OCI-LY1 (cell line): ENCODE measurements at regions not wholly inside any gene's neighbourhood (a gene's known extent, or its start where the extent isn't known, plus 50 kb on each side); places are given as distances from the start of the nearest gene placed in this dataset.

ENCODE experiments used
- EZH2 ChIP-seq: fragments of 200-600 bp; sonication (generic), shearing (Covaris generic); IDR thresholded peaks from 2 replicates; pipeline ENCODE4 v1.8.0; 2017; ENCODE audit warnings: borderline replicate concordance, mixed run types, mild to moderate bottlenecking, antibody characterized with exemption, low read length, moderate library complexity, mixed read lengths
- TF ChIP-seq, protein P1 (sequence below): fragments of 200-600 bp; sonication (generic), shearing (Covaris generic); IDR thresholded peaks from 2 replicates; pipeline ENCODE4 v1.5.1; 2017; ENCODE audit warnings: mild to moderate bottlenecking, antibody characterized with exemption, low read length, moderate library complexity, mixed read lengths

DNA sequence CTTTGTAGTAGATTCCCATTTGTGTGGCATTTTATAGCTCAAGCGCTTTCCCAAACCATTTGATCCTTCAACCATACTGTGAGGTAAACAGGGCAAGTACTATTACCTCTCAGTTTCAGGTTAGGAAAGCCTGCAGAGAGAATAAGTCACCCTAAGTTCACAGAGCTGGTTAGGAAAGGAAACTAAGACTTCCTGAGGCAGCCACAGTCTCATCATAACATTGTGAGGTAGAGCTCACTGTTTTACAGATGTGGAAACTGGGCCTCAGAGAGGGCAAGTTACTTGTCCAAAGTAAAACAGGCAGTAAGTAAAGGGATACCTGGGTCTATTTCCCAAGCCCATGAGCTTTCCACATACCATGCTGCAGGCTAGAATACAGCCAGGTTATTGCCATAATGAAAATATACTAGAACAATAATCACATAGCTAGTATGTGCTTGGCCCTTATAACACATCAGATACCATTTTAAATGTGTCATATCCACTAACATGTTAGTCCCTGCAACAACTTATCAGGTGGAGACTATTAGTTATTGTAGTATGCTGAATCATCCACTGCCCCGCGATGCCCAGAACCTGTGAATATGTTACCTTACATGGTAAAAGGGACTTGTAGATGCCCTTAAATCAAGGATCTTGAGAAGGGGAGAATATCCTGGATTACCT lies 150.9 kb upstream of the GRIP1 start:
- TF ChIP-seq, protein P1, sequence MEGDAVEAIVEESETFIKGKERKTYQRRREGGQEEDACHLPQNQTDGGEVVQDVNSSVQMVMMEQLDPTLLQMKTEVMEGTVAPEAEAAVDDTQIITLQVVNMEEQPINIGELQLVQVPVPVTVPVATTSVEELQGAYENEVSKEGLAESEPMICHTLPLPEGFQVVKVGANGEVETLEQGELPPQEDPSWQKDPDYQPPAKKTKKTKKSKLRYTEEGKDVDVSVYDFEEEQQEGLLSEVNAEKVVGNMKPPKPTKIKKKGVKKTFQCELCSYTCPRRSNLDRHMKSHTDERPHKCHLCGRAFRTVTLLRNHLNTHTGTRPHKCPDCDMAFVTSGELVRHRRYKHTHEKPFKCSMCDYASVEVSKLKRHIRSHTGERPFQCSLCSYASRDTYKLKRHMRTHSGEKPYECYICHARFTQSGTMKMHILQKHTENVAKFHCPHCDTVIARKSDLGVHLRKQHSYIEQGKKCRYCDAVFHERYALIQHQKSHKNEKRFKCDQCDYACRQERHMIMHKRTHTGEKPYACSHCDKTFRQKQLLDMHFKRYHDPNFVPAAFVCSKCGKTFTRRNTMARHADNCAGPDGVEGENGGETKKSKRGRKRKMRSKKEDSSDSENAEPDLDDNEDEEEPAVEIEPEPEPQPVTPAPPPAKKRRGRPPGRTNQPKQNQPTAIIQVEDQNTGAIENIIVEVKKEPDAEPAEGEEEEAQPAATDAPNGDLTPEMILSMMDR: no peak
- TF ChIP-seq EZH2: no peak
